ENCODE measurements at regions not wholly inside any gene's neighbourhood (a gene's known extent, or its start where the extent isn't known, plus 50 kb on each side); places are given as distances from the start of the nearest gene placed in this dataset.

GRCh38 chr3:194046995-194047645 lies 88.8 kb upstream of the HES1 start:
- no peaks in the 10 kb centered on the region for H3K36me3 ChIP-seq (ENCODE audit: control insufficient read depth in 2 of 2, extremely low read depth in 1 of 2, insufficient read depth in 2 of 2, low read length in 2 of 2)
- FAIRE-seq = no peak
- no peaks in the 10 kb centered on the region for H3K27me3 ChIP-seq (ENCODE audit: control insufficient read depth, extremely low read depth, insufficient read depth, low read length)
- H3K27ac ChIP-seq (ENCODE audit: control insufficient read depth, insufficient read depth, low read length) = no peak overlapping the region
- no peaks in the 10 kb centered on the region for H3K79me2 ChIP-seq (ENCODE audit: control insufficient read depth, insufficient read depth, low read length)
- peaks cover 3% of the 10 kb centered on the region for H3K9me3 ChIP-seq (ENCODE audit: control insufficient read depth, low read depth, low read length)
- no peaks in the 10 kb centered on the region for H3K9me1 ChIP-seq (ENCODE audit: control insufficient read depth, extremely low read depth, insufficient read depth, low read length)
- no peak overlapping the region for H3K4me3 ChIP-seq (ENCODE audit: control insufficient read depth in 2 of 3, extremely low read depth in 1 of 3, insufficient read depth in 2 of 3, low read depth in 1 of 3, low read length in 3 of 3)
- no peak overlapping the region for H2AFZ ChIP-seq (ENCODE audit: control insufficient read depth, low read length)
- dilution Hi-C loops (cut with MboI; ENCODE audit: extremely low pct_ligation_motif_present, low sequenced_read_pairs) = no loop called here
- no peak for TF ChIP-seq EZH2 (IDR thresholded peaks at IDR 0.05; ENCODE audit: low read length)
- TF ChIP-seq CTCF (optimal IDR thresholded peaks at IDR 0.05 in 1 of 3, IDR thresholded peaks at IDR 0.05 in 1 of 3, conservative IDR thresholded peaks at IDR 0.05 in 1 of 3; ENCODE audit: extremely low read depth in 1 of 3, insufficient read depth in 2 of 3, low read length in 3 of 3) = no peak
- H3K4me1 ChIP-seq (ENCODE audit: control insufficient read depth, extremely low read depth, insufficient read depth, low read length) = no peaks in the 10 kb centered on the region
- H4K20me1 ChIP-seq (ENCODE audit: control insufficient read depth, extremely low read depth, insufficient read depth, low read length) = no peaks in the 10 kb centered on the region
- H3K4me2 ChIP-seq (ENCODE audit: control insufficient read depth, extremely low read depth, insufficient read depth, low read depth, low read length) = no peak overlapping the region
- no peak overlapping the region for H3K9ac ChIP-seq (ENCODE audit: control insufficient read depth, extremely low read depth, insufficient read depth, low read length)
- DNase-seq (ENCODE audit: low read depth, low spot score) = no peak

- H3K27me3 ChIP-seq (ENCODE audit: control insufficient read depth, extremely low read depth, insufficient read depth, low read length) = no peaks in the 10 kb centered on the region
- no peaks in the 10 kb centered on the region for H4K20me1 ChIP-seq (ENCODE audit: control insufficient read depth, extremely low read depth, insufficient read depth, low read length)
- no peak overlapping the region for H3K4me3 ChIP-seq (ENCODE audit: control insufficient read depth in 2 of 3, extremely low read depth in 1 of 3, insufficient read depth in 2 of 3, low read depth in 1 of 3, low read length in 3 of 3)
- FAIRE-seq (no peak), DNase-seq (ENCODE audit: low read depth, low spot score) (no peak)
- H3K9me1 ChIP-seq (ENCODE audit: control insufficient read depth, extremely low read depth, insufficient read depth, low read length) = no peaks in the 10 kb centered on the region
- H2AFZ ChIP-seq (ENCODE audit: control insufficient read depth, low read length) = no peak overlapping the region
- H3K9ac ChIP-seq (ENCODE audit: control insufficient read depth, extremely low read depth, insufficient read depth, low read length) = no peak overlapping the region
- H3K27ac ChIP-seq (ENCODE audit: control insufficient read depth, insufficient read depth, low read length) = no peak overlapping the region
- H3K36me3 ChIP-seq (ENCODE audit: control insufficient read depth in 2 of 2, extremely low read depth in 1 of 2, insufficient read depth in 2 of 2, low read length in 2 of 2) = no peaks in the 10 kb centered on the region
- dilution Hi-C loops (cut with MboI; ENCODE audit: extremely low pct_ligation_motif_present, low sequenced_read_pairs) = no loop called here
- no peaks in the 10 kb centered on the region for H3K79me2 ChIP-seq (ENCODE audit: control insufficient read depth, insufficient read depth, low read length)
- no peak overlapping the region for H3K4me2 ChIP-seq (ENCODE audit: control insufficient read depth, extremely low read depth, insufficient read depth, low read depth, low read length)
- no peaks in the 10 kb centered on the region for H3K4me1 ChIP-seq (ENCODE audit: control insufficient read depth, extremely low read depth, insufficient read depth, low read length)
- no peak for TF ChIP-seq CTCF (optimal IDR thresholded peaks at IDR 0.05 in 1 of 3, IDR thresholded peaks at IDR 0.05 in 1 of 3, conservative IDR thresholded peaks at IDR 0.05 in 1 of 3; ENCODE audit: extremely low read depth in 1 of 3, insufficient read depth in 2 of 3, low read length in 3 of 3)
- TF ChIP-seq EZH2 (IDR thresholded peaks at IDR 0.05; ENCODE audit: low read length) = no peak
- H3K9me3 ChIP-seq (ENCODE audit: control insufficient read depth, low read depth, low read length) = peaks cover 3% of the 10 kb centered on the region
Observed at GRCh38 chr3:194049394-194049793, 86.6 kb upstream of the HES1 start.

All from keratinocyte (primary cell).